ENCODE measurements at regions not wholly inside any gene's neighbourhood (a gene's known extent, or its start where the extent isn't known, plus 50 kb on each side); places are given as distances from the start of the nearest gene placed in this dataset.

GRCh38 chr2:111226876-111227700, 106.4 kb downstream of the BCL2L11 start:
- TF ChIP-seq CTCF (IDR thresholded peaks at IDR 0.05; ENCODE audit: low read depth, low read length, missing control alignments) = no peak
- no peak overlapping the region for H3K4me3 ChIP-seq (ENCODE audit: low read depth, low read length)
- DNase-seq (ENCODE audit: low read depth) = no peak

- TF ChIP-seq CTCF (IDR thresholded peaks at IDR 0.05; ENCODE audit: low read depth, low read length, missing control alignments) = no peak
- no peak overlapping the region for H3K4me3 ChIP-seq (ENCODE audit: low read depth, low read length)
- no peak for DNase-seq (ENCODE audit: low read depth)
These were observed 107.0 kb downstream of the BCL2L11 start for GRCh38 chr2:111227716-111228141.

- DNase-seq (ENCODE audit: low read depth) = no peak
- no peak for TF ChIP-seq CTCF (IDR thresholded peaks at IDR 0.05; ENCODE audit: low read depth, low read length, missing control alignments)
- no peak overlapping the region for H3K4me3 ChIP-seq (ENCODE audit: low read depth, low read length)
These were observed 111.0 kb downstream of the BCL2L11 start for GRCh38 chr2:111231532-111232252.

- no peak overlapping the region for H3K4me3 ChIP-seq (ENCODE audit: low read depth, low read length)
- TF ChIP-seq CTCF (IDR thresholded peaks at IDR 0.05; ENCODE audit: low read depth, low read length, missing control alignments) = no peak
- no peak for DNase-seq (ENCODE audit: low read depth)
These were observed 114.7 kb downstream of the BCL2L11 start for GRCh38 chr2:111235192-111236015.

GRCh38 chr2:111236025-111236424, 115.3 kb downstream of the BCL2L11 start:
- TF ChIP-seq CTCF (IDR thresholded peaks at IDR 0.05; ENCODE audit: low read depth, low read length, missing control alignments) = no peak
- no peak for DNase-seq (ENCODE audit: low read depth)
- H3K4me3 ChIP-seq (ENCODE audit: low read depth, low read length) = no peak overlapping the region

- H3K4me3 ChIP-seq (ENCODE audit: low read depth, low read length) = no peak overlapping the region
- no peak for DNase-seq (ENCODE audit: low read depth)
- TF ChIP-seq CTCF (IDR thresholded peaks at IDR 0.05; ENCODE audit: low read depth, low read length, missing control alignments) = no peak
These were observed 117.6 kb downstream of the BCL2L11 start for GRCh38 chr2:111238296-111238695.

Data from GM12864 (cell line).